DND-41 (cell line): ENCODE measurements at regions not wholly inside any gene's neighbourhood (a gene's known extent, or its start where the extent isn't known, plus 50 kb on each side); places are given as distances from the start of the nearest gene placed in this dataset.

Source experiments
- ATAC-seq: fragments of 200-7000 bp; cut with Tn5 transposase; 3 replicates; pipeline ENCODE4 v1.9.1; 2021; ENCODE audit warnings: low read depth; ENCODE audit not compliant: insufficient read depth
- DNase-seq: peaks from one replicate; pipeline ENCODE4 v3.0.0-alpha.2; 2020
- H2AFZ ChIP-seq: 2 replicates; pipeline ENCODE4 v1.6.0; 2012; ENCODE audit warnings: low read depth, low read length
- H3K27ac ChIP-seq: 2 replicates; pipeline ENCODE4 v1.5.1; 2012; ENCODE audit warnings: low read length, inconsistent platforms
- H3K27me3 ChIP-seq: fragments of 200-600 bp; sonication (generic); 2 replicates; pipeline ENCODE4 v1.6.0; 2012; ENCODE audit warnings: low read length, mild to moderate bottlenecking, inconsistent platforms; ENCODE audit not compliant: insufficient read depth, poor library complexity
- H3K36me3 ChIP-seq: 2 replicates; pipeline ENCODE4 v1.5.1; 2012; ENCODE audit warnings: low read length, inconsistent platforms; ENCODE audit not compliant: insufficient read depth
- H3K4me1 ChIP-seq: 2 replicates; pipeline ENCODE4 v1.5.1; 2012; ENCODE audit warnings: mild to moderate bottlenecking, low read length; ENCODE audit not compliant: insufficient read depth
- H3K4me2 ChIP-seq: 2 replicates; pipeline ENCODE4 v1.6.0; 2012; ENCODE audit warnings: mild to moderate bottlenecking, moderate library complexity, low read length, inconsistent platforms; ENCODE audit not compliant: insufficient read depth
- H3K4me3 ChIP-seq, 2 experiments: fragments of 200-600 bp in 1 of 2; shearing (Covaris generic) in 1 of 2; 2 replicates each; pipeline ENCODE4 v1.5.1; 2012 to 2016; ENCODE audit warnings: inconsistent platforms in 2 of 2, low read length in 2 of 2, mild to moderate bottlenecking in 2 of 2, low read depth in 1 of 2, moderate library complexity in 1 of 2
- H3K79me2 ChIP-seq: 2 replicates; pipeline ENCODE4 v1.6.0; 2012; ENCODE audit warnings: low read length, inconsistent platforms; ENCODE audit not compliant: insufficient read depth
- H3K9ac ChIP-seq: 2 replicates; pipeline ENCODE4 v1.6.0; 2012; ENCODE audit warnings: low read depth, mild to moderate bottlenecking, inconsistent platforms, low read length, moderate library complexity
- H3K9me3 ChIP-seq: 2 replicates; pipeline ENCODE4 v1.5.1; 2012; ENCODE audit warnings: low read length, moderate library complexity, mild to moderate bottlenecking, inconsistent platforms; ENCODE audit not compliant: insufficient read depth, severe bottlenecking
- H4K20me1 ChIP-seq: 2 replicates; pipeline ENCODE4 v1.6.0; 2012; ENCODE audit warnings: low read length; ENCODE audit not compliant: insufficient read depth
- EZH2 ChIP-seq: IDR thresholded peaks from 3 replicates; pipeline ENCODE4 v1.6.1; 2012; ENCODE audit warnings: borderline replicate concordance, low read depth, mild to moderate bottlenecking, moderate library complexity, low read length, inconsistent platforms; ENCODE audit not compliant: severe bottlenecking
- TF ChIP-seq, protein P1 (sequence below): IDR thresholded peaks from 2 replicates; pipeline ENCODE4 v1.5.1; 2012; ENCODE audit warnings: borderline replicate concordance, low read length, moderate library complexity, mild to moderate bottlenecking; ENCODE audit not compliant: poor library complexity, severe bottlenecking; ENCODE audit errors: extremely low read depth

DNA sequence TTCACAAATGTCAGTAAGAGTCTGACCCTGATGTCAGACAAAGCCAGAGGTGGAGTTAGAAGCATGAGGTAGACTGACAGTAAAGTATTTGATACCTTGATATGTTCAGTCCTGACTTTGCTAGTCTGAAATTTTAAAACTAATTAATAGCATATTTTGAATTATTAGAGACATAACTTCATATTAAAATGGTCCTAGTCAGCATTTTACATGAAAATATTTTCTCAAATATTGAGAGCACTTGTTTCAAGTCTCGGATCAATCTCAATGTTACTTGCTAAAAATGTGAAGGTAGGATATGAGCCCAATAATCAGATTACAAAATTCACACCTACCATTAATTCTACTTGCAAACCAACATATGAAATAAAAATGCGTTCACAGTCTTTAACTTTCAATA, 58.1 kb upstream of the TTC14 start:
- Histone ChIP-seq H3K27ac (no peak overlapping the region), H3K4me1 (no peaks in the 10 kb centered on the region), H3K4me2 (no peak overlapping the region), H3K27me3 (no peaks in the 10 kb centered on the region), H2AFZ (no peak overlapping the region), H3K9ac (no peak overlapping the region), H3K4me3 (no peak overlapping the region), H3K9me3 (no peaks in the 10 kb centered on the region), H3K36me3 (no peaks in the 10 kb centered on the region), H4K20me1 (no peaks in the 10 kb centered on the region), H3K79me2 (no peaks in the 10 kb centered on the region)
- DNase-seq (no peak), ATAC-seq (no peak)
- no peak for TF ChIP-seq EZH2
- TF ChIP-seq, protein P1, sequence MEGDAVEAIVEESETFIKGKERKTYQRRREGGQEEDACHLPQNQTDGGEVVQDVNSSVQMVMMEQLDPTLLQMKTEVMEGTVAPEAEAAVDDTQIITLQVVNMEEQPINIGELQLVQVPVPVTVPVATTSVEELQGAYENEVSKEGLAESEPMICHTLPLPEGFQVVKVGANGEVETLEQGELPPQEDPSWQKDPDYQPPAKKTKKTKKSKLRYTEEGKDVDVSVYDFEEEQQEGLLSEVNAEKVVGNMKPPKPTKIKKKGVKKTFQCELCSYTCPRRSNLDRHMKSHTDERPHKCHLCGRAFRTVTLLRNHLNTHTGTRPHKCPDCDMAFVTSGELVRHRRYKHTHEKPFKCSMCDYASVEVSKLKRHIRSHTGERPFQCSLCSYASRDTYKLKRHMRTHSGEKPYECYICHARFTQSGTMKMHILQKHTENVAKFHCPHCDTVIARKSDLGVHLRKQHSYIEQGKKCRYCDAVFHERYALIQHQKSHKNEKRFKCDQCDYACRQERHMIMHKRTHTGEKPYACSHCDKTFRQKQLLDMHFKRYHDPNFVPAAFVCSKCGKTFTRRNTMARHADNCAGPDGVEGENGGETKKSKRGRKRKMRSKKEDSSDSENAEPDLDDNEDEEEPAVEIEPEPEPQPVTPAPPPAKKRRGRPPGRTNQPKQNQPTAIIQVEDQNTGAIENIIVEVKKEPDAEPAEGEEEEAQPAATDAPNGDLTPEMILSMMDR = no peak

DNA sequence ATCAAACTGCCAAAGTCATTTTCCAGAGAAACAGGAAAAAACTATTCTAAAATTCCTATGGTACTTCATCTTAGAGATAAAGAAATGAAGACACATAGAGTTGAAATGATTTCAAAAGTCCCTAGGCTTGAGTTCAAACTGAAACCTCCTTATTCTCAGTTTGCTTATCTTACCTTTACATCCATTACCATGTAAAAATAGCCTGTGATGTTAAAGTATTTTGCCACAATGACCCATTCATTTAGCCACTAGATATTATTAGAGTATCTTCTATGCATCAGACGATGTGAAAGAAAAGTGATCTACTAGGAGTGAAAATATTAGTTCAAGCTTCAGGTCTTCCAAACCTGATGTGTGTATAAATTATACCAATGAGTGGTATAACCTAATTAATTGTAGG, 55.1 kb upstream of the TTC14 start:
- H3K36me3 ChIP-seq = no peaks in the 10 kb centered on the region
- DNase-seq (no peak), ATAC-seq (no peak)
- TF ChIP-seq, protein P1 = no peak
- TF ChIP-seq EZH2 = no peak
- H3K4me3 ChIP-seq = no peak overlapping the region
- no peak overlapping the region for H3K9ac ChIP-seq
- H3K4me1 ChIP-seq = no peaks in the 10 kb centered on the region
- H3K27ac ChIP-seq = no peak overlapping the region
- H3K4me2 ChIP-seq = no peak overlapping the region
- H2AFZ ChIP-seq = no peak overlapping the region
- H3K27me3 ChIP-seq = no peaks in the 10 kb centered on the region
- no peaks in the 10 kb centered on the region for H3K9me3 ChIP-seq
- H4K20me1 ChIP-seq = no peaks in the 10 kb centered on the region
- H3K79me2 ChIP-seq = no peaks in the 10 kb centered on the region

DNA sequence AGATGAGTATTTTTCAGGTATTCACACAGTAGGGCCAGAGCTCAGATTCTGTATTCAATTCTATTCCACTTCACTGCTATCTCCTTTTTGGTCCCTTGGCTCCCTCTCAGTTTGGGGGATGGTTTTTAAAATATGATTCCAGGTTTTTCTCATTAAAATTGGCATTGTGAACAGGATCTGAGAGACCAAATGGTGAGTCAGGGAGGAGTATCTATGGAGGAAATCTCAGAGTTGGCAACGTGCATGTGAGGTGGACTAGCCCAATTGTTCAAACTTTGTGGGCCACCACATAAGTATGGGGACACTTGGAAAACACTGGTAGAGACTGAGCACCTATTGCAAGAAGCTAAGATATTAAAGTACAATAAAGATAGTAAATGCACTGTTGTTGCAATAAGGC, 53.9 kb upstream of the TTC14 start:
- no peaks in the 10 kb centered on the region for H4K20me1 ChIP-seq
- no peak for DNase-seq
- H3K9me3 ChIP-seq = no peaks in the 10 kb centered on the region
- no peaks in the 10 kb centered on the region for H3K36me3 ChIP-seq
- no peak overlapping the region for H3K4me3 ChIP-seq
- TF ChIP-seq EZH2 = no peak
- TF ChIP-seq, protein P1 = no peak
- no peaks in the 10 kb centered on the region for H3K27me3 ChIP-seq
- no peak overlapping the region for H2AFZ ChIP-seq
- no peaks in the 10 kb centered on the region for H3K79me2 ChIP-seq
- no peak overlapping the region for H3K9ac ChIP-seq
- no peak overlapping the region for H3K4me2 ChIP-seq
- H3K27ac ChIP-seq = no peak overlapping the region
- H3K4me1 ChIP-seq = no peaks in the 10 kb centered on the region
- ATAC-seq = no peak
